ENCODE measurements at regions not wholly inside any gene's neighbourhood (a gene's known extent, or its start where the extent isn't known, plus 50 kb on each side); places are given as distances from the start of the nearest gene placed in this dataset.

DNA sequence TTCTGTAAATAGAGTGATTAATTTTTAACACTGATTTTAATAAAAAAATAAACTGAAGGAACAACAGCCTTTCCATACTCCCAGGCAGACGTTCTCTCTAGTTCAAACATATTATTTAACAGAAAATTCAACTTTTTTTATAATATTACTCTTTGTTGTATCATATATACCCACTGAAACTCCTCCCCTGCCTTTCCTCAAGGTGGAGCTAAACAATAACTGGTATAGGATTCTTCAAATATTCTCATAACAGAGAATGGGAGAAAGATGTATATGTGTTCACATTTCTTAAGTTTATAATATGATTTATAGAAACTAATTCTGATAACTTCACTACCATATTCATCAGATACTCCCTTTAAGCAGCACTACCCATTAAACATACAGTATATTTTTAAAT lies 83.4 kb downstream of the CYLC2 start:
- TF ChIP-seq CTCF (conservative IDR thresholded peaks at IDR 0.05) = 0 out of 2 replicates have a peak, but pooled peaks have one; percentile 33
- TF ChIP-seq EZH2 (IDR thresholded peaks at IDR 0.05; ENCODE audit: low read depth) = no peak

Measured in PC-9 (cell line).